ENCODE measurements at regions not wholly inside any gene's neighbourhood (a gene's known extent, or its start where the extent isn't known, plus 50 kb on each side); places are given as distances from the start of the nearest gene placed in this dataset.

- Histone ChIP-seq H3K9me3 (peaks cover 0 to under 1% (median 0%) of the 10 kb centered on the region in 4 donors), H3K4me3 (no peak overlapping the region), H3K36me3 (no peaks in the 10 kb centered on the region), H3K27me3 (no peaks in the 10 kb centered on the region), H3K27ac (no peak overlapping the region), H3K4me1 (no peaks in the 10 kb centered on the region)
- WGBS, 2 donors, result 89 to 92% methylated on average over 1 of the region's 1 CpG
- no peak for TF ChIP-seq EP300 (IDR thresholded peaks at IDR 0.05)
- TF ChIP-seq POLR2A (IDR thresholded peaks at IDR 0.05), result no peak
- TF ChIP-seq, protein P1, sequence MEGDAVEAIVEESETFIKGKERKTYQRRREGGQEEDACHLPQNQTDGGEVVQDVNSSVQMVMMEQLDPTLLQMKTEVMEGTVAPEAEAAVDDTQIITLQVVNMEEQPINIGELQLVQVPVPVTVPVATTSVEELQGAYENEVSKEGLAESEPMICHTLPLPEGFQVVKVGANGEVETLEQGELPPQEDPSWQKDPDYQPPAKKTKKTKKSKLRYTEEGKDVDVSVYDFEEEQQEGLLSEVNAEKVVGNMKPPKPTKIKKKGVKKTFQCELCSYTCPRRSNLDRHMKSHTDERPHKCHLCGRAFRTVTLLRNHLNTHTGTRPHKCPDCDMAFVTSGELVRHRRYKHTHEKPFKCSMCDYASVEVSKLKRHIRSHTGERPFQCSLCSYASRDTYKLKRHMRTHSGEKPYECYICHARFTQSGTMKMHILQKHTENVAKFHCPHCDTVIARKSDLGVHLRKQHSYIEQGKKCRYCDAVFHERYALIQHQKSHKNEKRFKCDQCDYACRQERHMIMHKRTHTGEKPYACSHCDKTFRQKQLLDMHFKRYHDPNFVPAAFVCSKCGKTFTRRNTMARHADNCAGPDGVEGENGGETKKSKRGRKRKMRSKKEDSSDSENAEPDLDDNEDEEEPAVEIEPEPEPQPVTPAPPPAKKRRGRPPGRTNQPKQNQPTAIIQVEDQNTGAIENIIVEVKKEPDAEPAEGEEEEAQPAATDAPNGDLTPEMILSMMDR (IDR thresholded peaks at IDR 0.05), result no peak
- no peak for DNase-seq (ENCODE audit: low spot score in 2 of 2)
These were observed 958.0 kb downstream of the EPHA4 start for GRCh38 chr2:220614064-220614463.

DNA sequence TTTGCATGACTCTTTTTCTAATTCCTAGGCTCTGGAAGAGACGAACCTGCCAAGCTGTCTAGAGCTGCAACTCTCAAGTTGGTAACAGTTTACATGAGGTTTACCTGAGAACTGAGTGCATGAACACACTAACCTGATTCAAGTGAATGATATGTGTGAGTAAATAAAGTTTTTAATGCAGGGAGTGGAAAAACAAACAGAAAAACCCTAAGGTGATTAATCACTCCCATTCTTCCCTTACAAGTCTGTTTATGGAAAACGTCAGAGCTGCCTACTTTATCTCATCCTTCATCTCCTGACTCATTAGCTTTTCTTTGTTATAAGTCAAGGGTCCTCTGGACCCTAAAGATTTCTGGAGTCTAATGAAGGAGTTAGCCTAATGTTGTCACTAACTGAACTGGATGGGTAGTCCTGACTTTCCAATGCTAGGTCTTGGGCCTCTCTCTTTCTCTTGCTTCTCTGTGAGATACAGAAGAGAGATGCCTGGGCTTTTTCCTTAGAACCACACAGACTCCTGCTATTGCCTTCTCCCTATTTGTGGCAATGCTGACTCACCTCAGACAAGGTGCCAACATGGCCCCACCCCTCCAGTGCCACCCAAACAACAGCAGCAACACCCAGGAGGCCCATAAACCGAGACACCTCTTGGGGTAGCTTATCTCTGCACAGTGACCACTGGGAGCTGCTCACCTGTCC lies 952.4 kb downstream of the EPHA4 start:
- H3K4me3 ChIP-seq, result no peak overlapping the region
- no peaks in the 10 kb centered on the region for H3K36me3 ChIP-seq
- H3K9me3 ChIP-seq, result no peaks in the 10 kb centered on the region
- no peak for TF ChIP-seq EP300 (IDR thresholded peaks at IDR 0.05)
- no peak for TF ChIP-seq POLR2A (IDR thresholded peaks at IDR 0.05)
- TF ChIP-seq, protein P1 (IDR thresholded peaks at IDR 0.05), result no peak
- WGBS, 2 donors, result 80 to 85% methylated on average over 3 of the region's 3 CpGs
- H3K27me3 ChIP-seq, result no peaks in the 10 kb centered on the region
- no peaks in the 10 kb centered on the region for H3K4me1 ChIP-seq
- no peak for DNase-seq (ENCODE audit: low spot score in 2 of 2)
- no peak overlapping the region for H3K27ac ChIP-seq

- TF ChIP-seq, protein P1 (IDR thresholded peaks at IDR 0.05), result no peak
- no peak for TF ChIP-seq EP300 (IDR thresholded peaks at IDR 0.05)
- no peak for TF ChIP-seq POLR2A (IDR thresholded peaks at IDR 0.05)
- no peak overlapping the region for H3K4me3 ChIP-seq
- no peaks in the 10 kb centered on the region for H3K36me3 ChIP-seq
- no peaks in the 10 kb centered on the region for H3K27me3 ChIP-seq
- H3K9me3 ChIP-seq, result no peaks in the 10 kb centered on the region
- H3K4me1 ChIP-seq, result no peaks in the 10 kb centered on the region
- DNase-seq (ENCODE audit: low spot score in 2 of 2), result no peak
- WGBS, 2 donors, result 75 to 78% methylated on average over 3 of the region's 3 CpGs
- no peak overlapping the region for H3K27ac ChIP-seq
These were observed 945.5 kb downstream of the EPHA4 start for GRCh38 chr2:220626603-220627002.

DNA sequence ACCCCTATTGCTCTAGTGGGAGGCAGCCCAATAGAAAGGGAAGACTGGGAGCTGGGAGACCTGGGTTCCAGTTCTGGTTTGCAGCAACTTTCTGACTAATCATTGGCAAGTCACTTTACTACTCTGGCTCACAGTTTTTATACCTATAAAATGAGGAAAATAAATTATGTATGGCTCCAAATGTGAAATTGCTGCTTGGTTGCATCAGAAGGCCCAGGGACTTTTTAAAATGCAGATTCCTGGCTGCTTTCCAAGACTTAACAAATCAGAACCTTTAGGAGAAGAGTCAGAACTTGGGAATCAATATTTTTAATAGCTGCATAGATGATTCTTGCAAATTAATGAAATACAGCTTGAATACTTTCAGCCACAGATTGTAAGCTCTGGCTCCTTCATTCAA lies 943.9 kb downstream of the EPHA4 start:
- H3K9me3 ChIP-seq, result no peaks in the 10 kb centered on the region
- H3K4me3 ChIP-seq, result no peak overlapping the region
- no peak for DNase-seq (ENCODE audit: low spot score in 2 of 2)
- no peak for TF ChIP-seq EP300 (IDR thresholded peaks at IDR 0.05)
- no peak for TF ChIP-seq POLR2A (IDR thresholded peaks at IDR 0.05)
- TF ChIP-seq, protein P1 (IDR thresholded peaks at IDR 0.05), result no peak
- no peaks in the 10 kb centered on the region for H3K27me3 ChIP-seq
- H3K4me1 ChIP-seq, result no peaks in the 10 kb centered on the region
- H3K36me3 ChIP-seq, result no peaks in the 10 kb centered on the region
- no peak overlapping the region for H3K27ac ChIP-seq

- WGBS, 2 donors, result 54 to 63% methylated on average over 2 of the region's 2 CpGs
- no peak overlapping the region for H3K4me3 ChIP-seq
These were observed 931.0 kb downstream of the EPHA4 start for GRCh38 chr2:220641137-220641536.

More at GRCh38 chr2:220641137-220641536, 931.0 kb downstream of the EPHA4 start:
- Histone ChIP-seq H3K27me3 (no peaks in the 10 kb centered on the region), H3K9me3 (no peaks in the 10 kb centered on the region), H3K36me3 (no peaks in the 10 kb centered on the region), H3K4me1 (no peaks in the 10 kb centered on the region), H3K27ac (no peak overlapping the region)
- no peak for TF ChIP-seq EP300 (IDR thresholded peaks at IDR 0.05)
- TF ChIP-seq, protein P1 (IDR thresholded peaks at IDR 0.05), result no peak
- no peak for TF ChIP-seq POLR2A (IDR thresholded peaks at IDR 0.05)
- no peak for DNase-seq (ENCODE audit: low spot score in 2 of 2)
